GM21723 (cell line): ENCODE measurements at regions not wholly inside any gene's neighbourhood (a gene's known extent, or its start where the extent isn't known, plus 50 kb on each side); places are given as distances from the start of the nearest gene placed in this dataset.

Experiments
- ATAC-seq: cut with Tn5 transposase; IDR thresholded peaks from one replicate; pipeline ENCODE4 v1.9.1; 2021; ENCODE audit warnings: mild to moderate bottlenecking, moderate library complexity; ENCODE audit not compliant: unreplicated experiment

DNA sequence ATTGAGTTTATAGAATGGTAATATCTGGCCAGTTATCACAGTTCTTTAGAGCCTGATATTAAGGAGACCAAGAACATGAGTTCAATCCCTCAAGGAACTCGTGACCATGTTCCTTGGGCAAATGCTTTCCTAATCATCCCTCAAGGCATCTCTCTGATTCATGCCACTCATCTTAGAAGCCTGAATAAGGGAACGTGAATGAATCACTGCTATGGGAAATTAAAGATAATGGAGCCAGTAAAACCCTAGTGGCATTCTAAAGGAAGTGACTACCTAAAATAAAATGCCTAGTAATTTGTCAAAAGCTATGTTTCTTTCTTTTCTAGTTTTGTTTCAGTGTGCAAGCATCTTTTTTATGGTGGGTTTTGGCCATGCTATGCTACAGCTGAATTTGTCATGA is 1161.3 kb downstream of the C4orf33 start:
- ATAC-seq = no peak

DNA sequence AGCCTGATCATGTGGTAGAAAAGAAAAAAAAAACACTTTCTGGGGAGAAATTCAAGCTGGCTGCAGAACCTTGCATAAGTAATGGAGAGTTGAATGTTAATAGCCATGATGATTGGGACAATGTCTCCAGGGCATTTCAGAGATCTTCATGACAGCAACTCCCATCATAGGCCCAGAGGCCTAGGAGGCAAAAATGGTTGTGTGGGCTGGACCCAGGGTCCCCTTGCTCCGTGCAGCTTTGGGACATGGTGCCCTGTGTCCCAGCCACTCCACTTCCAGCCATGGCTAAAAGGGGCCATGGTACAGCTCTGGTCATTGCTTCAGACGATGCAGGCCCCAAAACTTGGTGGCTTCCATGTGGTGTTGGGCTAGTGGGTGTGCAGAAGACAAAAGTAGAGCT is 1170.9 kb downstream of the C4orf33 start:
- ATAC-seq = no peak

DNA sequence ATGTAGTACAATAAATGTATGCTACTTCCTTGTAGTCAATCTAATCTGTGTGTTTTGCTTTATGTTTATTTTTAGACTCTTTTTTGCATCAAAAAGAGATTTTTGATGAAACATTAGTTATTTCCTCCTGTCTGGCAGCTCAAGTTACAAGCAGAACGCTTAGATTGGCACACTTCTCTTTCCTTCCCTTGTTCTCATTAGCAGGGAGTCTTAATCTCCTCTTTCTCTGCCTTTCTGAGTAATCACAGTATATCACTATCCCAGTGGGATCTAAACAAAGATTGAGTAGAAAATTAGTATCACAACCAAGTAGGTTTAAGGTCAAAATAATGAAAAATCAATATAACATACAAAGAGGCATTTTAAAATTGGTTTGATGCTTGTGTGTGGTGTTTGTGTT is 1192.6 kb downstream of the C4orf33 start:
- no peak for ATAC-seq

DNA sequence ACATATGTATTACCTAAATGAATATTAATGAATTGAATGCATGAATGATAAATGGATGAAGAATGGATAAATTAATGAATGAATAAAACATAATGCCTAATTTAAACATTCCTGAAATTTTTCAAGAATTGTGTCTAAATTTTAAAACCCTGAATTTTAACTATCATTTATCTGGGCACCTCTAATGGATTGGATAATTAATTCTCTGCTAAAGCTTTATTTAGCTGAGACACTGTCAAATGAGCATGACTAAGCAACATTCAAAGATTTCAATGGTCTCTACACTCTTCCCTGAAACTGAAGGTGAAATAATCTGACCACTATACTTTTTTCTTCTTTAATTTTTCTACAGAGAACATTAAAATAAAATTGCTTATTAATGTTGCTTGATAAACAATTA is 1197.7 kb downstream of the C4orf33 start:
- ATAC-seq = no peak

DNA sequence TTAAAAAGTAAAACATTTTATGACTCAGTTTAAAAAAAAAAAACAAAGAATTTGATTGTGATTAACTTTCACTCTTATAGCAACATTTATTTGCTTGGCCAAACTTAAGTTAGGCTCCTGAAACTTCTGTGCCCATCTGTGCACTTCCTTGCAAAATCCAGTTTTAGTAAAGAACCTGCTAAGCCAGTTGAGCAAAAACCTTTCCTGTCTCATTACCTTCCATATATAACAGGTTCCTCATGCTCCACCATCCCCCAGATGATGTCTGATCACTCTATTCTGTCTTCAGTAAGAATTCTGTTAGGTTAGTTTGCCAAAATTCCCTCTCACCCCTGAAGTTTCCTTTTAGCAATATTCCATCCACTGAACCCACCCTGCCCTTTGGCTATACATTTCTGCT is 1200.5 kb downstream of the C4orf33 start:
- ATAC-seq = no peak

DNA sequence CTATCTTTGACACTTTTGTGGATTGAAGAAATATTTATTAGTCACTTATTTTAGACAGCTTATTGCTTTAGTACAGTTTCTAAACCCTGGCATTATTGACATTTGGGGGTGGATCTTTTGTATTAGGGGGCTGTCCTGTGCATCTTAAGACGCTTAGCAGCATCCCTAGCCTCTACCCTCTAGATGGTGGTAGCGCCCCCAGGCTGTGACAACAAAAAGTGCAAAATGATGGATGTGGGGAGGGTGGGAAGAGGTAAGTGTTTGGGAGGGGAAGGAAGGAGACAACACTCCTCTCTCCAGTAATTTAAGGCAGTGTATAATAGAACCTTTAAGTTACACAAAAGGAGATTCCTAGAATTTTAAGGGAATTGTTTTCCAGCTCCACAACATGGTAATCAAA is 1210.6 kb downstream of the C4orf33 start:
- no peak for ATAC-seq

DNA sequence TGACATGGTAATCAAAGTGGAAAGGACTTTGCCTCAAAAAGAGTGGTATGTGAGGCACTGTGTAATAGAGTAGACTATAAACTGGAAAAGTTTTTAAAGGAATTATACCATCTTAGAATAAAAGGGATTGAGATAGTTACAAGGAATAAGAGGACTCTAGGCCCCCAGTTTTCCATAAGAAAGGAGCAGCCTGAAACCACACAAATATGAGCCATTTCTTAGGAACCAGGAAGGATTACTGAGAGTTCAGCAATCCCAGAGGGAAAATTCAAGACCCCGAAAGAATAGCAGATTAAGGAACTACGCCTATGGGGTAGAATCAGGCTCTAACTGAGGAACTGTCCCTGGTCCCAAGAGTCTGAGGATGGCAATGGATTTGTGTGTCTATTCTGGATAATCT is 1213.3 kb downstream of the C4orf33 start:
- no peak for ATAC-seq

DNA sequence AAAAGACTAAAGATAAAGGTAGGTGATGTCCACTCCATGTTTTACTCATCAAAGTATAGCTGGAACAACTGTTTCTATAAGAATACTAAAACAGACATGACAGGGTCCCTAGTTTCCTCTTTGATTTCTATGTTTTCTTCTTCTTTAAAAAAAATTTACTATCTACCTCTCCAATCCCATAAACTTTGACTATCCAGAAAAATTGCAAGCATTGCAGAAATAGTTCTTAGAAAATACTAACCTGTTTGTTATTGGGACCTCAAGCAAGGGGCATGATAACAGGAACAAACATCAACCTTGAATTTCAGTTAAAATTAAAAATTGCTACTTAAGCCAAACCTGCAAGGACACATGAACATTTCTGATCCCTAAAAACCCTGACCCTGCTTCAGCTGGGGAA is 1226.5 kb downstream of the C4orf33 start:
- ATAC-seq = no peak

DNA sequence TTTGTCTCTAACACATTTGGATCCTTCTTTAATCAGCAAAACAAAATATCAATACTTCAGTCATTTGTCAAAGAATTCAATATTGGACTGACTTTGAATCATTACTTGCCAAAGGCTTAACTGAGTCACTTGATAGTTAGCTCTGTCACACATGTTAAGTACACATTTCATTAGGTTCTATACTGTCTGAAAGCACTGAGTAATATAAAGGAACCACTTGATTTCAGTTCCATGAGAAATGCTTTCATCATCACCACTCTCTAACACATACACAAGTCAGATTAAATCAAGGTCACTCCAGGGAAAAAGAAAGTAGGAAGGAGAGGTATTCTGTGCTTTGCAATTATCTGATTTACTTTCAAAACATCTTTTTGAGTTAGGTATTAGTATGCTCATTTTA is 1233.1 kb downstream of the C4orf33 start:
- no peak for ATAC-seq

DNA sequence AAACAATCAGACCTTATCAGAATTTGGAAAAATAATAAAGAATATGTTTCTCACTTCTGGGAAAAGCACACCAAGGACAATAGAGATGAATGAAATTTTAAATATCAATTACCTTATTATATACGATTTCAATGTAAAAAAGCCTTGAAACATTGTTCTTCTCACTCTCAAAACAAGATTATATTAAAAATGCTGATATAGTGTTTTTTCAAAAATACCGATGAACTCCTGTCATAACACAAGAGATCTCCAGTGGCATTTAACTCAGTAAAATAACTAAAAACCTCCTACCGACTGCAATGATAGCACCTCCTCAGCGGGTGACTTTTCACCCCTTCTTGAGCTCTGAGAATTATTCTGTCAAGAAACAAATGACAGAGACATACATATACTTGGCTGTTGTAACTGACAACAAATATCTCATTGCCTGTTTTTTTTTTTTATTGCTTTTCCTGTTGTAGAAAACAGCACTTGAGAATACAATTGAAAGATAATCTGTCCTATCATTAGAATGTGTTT is 1237.3 kb downstream of the C4orf33 start:
- no peak for ATAC-seq

DNA sequence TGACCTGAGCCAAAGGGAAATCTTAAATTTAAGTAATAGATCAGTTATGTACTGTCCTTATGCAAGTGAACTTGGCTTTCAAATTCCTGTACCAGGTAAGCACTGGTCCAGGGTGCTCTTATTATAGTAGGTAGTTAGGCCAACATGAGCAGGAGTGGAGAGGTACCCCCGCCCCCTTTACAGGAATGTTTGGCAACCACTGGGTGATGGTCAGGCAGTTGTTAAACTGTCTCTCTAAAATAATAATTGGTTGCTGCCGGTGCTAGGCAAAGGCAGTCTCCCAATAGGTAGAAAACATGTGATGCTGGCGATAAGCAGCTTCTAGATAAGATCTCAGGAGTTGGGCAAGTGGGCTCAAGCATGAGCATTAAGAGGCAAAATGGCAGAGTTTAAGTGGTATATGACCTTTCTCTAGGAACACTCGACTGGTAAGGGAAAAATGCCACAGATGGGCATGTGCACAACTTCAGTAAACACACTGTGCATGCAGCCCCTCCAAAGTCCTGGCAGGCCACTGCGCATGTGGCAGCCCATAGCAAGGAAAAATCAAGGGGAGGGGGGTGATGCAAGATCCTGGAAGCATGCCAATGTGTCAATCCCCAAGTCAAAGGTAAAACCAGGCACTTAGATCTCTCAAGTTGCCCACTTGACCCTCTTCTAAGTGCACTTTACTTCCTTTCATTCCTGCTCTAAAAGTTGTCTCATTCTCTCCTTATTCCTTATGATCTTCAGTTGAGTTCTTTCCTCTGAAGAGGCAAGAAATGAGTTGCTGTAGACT is 1239.7 kb downstream of the C4orf33 start:
- no peak for ATAC-seq

DNA sequence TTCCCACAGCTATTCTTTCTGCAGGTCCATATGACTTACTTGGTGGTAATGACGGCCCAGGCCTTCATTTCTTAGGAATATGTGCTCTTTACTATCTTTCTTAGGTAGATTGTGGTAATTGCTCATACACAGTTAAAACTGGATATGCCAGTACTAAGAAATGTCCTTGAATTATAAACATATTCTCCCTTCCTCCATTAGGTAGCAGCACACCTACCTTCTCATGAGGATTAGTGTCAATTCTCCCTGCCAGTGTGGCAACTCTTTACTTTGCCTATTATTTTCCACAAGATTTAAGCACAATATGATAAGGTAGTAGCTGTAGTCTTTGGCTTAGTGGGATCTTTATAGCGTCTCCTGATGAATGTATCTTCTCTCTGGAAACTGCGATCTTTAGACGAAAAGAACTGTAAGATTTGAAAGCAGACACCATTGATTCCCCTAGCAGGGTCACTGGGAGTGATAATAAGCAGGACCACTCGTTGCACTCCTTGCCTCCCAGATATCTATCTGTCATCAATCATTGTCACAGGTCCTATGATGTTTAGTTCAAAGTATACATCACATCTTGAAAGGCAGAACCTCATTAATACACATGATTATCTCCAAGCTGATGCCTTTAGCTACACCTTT is 1240.7 kb downstream of the C4orf33 start:
- peak; percentile 65 for ATAC-seq

DNA sequence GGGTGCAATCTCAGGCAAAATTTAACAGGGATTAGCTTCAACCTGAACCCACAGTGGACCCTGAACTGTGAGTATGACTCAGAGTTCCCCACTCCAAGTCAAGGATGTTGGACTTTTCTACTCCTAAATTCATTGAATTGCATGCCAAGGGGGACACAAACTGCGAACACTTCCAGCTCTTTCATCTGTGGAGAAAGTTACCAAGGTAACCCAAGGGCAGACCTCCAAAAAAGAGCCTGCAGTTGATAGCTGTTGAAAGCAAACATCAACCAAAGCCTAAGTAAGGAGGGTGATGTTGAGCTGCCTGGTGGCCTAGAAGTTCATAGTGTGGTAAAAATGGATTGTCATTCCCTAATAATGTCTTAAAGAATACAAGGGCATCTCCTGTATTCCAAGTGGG is 1242.9 kb downstream of the C4orf33 start:
- no peak for ATAC-seq

DNA sequence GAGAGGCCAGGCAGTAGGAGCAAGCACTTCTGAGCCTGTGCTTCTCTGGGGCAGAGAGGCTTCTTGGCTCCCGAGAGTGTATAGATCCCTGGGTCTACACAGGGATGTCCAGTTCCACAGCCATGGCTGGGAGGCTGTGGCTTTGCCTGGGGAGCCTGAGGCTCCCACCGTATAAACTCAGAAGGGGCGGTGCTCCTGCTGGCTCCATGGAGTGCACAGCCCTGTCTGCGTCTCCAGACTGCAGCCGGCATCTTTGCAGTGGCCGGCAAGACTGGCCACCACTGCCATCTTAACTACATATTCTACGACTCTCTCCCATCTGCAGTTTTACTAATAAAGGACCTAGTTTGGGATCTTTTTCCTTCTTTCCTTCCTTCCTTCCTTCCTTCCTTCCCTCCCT is 1253.8 kb downstream of the C4orf33 start:
- ATAC-seq = no peak

DNA sequence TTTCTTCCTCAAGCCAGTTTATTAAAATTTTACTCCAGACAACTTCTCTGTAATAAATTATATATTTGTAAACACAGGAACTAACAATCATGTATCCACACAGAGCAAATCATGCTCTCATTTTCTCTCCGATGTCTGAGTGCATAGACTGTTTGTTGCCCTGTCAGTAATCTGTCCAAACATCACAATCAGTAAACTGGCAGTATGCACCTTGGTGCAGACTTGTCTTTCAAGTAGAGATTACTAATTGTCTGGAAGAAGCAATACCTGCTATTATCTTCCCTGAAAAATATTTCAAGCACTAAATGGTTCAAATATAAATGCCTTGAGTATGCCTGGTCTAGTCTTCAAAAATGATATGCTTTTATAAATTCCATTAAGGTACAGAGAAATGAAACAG is 1260.9 kb downstream of the C4orf33 start:
- no peak for ATAC-seq

DNA sequence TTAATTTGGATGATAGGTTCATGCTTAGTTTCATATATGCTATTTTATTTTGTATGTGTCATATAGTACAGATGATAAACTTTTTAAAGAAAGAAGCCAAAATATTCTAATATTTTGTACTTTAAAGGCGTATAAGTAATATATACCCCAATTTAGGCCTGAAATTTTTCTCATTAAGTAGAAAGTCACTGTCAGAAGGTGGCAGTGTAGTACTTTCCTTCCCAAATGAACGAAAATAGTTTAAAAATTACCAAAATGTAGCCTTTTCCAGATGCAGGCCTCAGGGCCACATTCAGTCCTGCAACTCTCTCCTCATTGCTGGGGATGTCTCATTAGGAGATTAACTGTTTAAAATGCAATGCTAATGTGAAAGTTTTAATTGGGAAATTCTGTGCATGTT is 1263.6 kb downstream of the C4orf33 start:
- no peak for ATAC-seq

DNA sequence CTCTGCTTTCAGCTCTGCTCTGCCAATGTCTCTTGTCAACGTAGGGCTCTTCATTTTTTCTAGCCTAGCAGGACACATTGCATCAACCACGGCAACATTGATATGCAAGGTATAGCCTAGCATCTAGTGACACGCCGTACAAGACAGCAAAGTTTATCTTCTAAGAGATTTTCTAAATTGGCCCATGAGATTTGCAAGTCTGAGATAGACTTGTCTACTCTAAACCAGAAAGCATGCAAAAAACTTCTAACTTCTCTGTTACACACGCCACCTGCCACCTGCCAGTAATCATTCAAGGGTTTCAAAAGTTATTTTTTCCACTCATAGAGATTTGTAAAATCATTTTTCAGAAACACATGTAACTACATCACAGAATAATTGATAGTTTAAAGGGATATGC is 1265.7 kb downstream of the C4orf33 start:
- ATAC-seq = no peak

DNA sequence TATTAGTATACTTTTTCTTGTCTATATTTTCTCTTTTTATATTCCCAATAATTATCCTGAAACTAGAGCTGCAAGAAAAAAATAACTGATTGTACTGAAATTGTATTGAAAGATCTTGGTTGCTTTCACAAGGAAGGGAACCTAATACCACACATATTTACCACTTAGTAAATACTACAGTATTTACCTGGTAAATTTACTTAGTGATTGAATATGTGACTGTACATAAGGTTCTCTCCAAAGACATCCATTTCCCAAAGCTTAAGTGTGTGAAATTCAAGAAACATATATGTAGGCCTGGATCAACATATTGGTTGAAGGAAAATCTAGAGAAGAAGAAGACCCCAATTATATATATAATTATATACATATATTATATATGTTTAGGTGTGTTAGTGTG is 1272.7 kb downstream of the C4orf33 start:
- ATAC-seq = no peak

DNA sequence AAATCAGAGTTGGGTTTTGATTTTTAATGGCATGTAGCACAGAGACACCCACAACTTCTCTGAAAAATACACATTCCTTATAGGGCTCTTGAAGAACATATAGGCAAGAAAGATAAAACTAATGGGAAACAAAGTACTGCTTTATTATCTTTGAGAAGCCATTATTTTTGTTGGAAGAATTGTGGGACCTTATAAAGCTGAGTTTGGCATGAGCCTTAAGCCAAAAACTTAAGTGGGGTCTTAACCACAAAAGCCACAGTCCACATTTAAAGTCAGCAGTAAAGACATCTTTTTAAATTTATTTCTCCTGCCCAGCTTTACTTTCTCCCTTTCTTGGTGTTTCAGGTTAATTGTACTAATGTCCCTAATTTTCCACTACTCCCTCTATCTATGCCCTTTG is 1297.3 kb downstream of the C4orf33 start:
- ATAC-seq = no peak

DNA sequence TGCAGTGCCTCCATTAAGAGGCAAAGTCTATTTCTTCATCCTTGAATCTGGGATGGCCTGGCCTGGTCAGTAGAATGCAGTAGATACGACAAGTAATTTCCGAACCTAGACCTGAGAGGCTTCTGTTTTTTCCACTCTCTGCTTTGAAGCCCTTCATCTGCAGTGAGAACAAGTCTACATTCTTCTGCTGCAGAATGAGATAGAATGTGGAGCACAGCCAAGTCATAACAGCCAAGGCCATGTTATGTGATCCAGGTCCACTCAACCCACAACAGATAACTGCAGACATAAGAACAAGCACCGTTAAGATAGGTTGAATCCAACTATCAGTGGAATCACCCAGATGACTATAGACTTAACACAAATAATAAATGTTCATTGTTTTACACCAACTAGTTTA is 1297.7 kb downstream of the C4orf33 start:
- no peak for ATAC-seq

DNA sequence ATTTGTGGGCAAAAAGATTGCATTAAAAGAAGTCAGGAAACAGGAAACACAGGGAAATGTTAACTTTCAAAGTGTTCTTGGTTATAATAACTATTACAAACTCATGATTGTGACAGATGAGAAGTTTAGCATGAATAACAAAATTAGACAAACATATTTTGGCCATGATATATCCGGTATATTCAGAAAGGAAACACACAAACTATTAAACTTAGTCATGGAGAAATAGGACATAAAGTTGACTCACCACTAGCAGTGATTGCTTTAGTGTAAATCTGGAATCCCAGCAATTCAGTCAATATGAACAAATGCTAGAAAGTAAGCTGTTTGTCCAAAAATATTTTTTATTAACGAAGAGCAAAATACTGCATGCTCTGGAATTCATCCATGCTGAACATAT is 1299.9 kb downstream of the C4orf33 start:
- no peak for ATAC-seq

DNA sequence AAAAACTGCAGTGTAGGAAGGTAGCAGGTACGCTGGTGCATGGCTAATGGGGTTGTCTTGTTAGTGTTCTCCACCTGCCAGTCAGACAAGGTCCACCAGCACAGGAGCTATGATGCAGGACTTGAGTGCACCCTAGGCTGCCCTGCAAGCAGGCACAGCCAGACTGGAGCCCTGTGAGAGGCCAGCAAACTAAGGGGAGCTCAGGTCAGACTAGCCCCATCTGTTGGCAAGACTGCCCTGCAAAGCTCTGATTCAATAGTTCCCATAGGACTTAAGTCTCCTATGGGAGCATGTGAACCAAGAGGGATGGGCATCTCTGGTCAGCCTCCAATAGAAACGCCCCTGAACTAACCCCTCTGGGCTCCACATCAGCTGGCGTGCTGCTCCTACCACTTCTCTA is 1307.3 kb downstream of the C4orf33 start:
- ATAC-seq = no peak

DNA sequence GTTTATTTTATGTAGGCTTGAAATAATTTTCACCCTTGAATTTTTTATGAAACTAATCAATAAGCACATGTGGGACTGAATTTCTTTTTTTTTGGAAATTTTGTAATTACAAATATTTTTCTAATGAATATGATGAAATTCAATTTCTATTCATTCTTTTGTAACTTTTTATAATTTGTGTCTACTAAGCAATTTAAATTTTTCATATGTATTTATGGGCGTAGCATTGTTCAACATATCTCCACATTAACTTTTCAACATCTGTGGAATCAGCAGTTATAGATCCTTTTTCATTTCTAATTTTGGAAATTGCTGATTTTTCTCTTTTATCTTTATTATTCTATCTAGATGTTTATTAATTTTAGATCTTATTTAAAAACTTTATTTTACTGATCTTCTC is 1320.3 kb downstream of the C4orf33 start:
- no peak for ATAC-seq
